WTC11 (cell line): ENCODE measurements at regions not wholly inside any gene's neighbourhood (a gene's known extent, or its start where the extent isn't known, plus 50 kb on each side); places are given as distances from the start of the nearest gene placed in this dataset.
A peak's percentile ranks its signal among the peaks of the same experiment; 100 is the strongest.

Source experiments
- ATAC-seq: fragments of 200-7000 bp; cut with Tn5 transposase; 2 replicates; pipeline ENCODE4 v1.10.0; 2021; ENCODE audit warnings: mild to moderate bottlenecking, moderate library complexity
- CTCF ChIA-PET: fragments of 300-600 bp; sonication (Branson Sonifier 250); formaldehyde crosslinking; loops from one replicate; lab custom pipeline; 2021; ENCODE audit warnings: antibody characterized with exemption; lab: Charles Lee
- POLR2A ChIA-PET: fragments of 350-600 bp; sonication (Branson Sonifier 250); formaldehyde crosslinking; loops from one replicate; lab custom pipeline; 2021; ENCODE audit warnings: antibody characterized with exemption; lab: Charles Lee
- DNase-seq: peaks from one replicate; pipeline ENCODE4 v3.0.0; 2021; ENCODE audit warnings: low spot score
- H3K27ac Mint-ChIP-seq: 2 replicates; pipeline ENCODE4 v1.8.0; 2021; ENCODE audit warnings: mixed read lengths
- H3K27me3 Mint-ChIP-seq: 2 replicates; pipeline ENCODE4 v1.8.0; 2021; ENCODE audit warnings: low read depth, mild to moderate bottlenecking, moderate library complexity, mixed read lengths
- H3K36me3 Mint-ChIP-seq: 2 replicates; pipeline ENCODE4 v1.8.0; 2021; ENCODE audit warnings: mixed read lengths
- H3K4me1 Mint-ChIP-seq: 2 replicates; pipeline ENCODE4 v1.8.0; 2022; ENCODE audit warnings: mixed read lengths
- H3K4me3 Mint-ChIP-seq: 2 replicates; pipeline ENCODE4 v1.8.0; 2021; ENCODE audit warnings: mild to moderate bottlenecking, moderate library complexity, mixed read lengths
- H3K9me3 Mint-ChIP-seq: 2 replicates; pipeline ENCODE4 v1.8.0; 2021; ENCODE audit warnings: mixed read lengths
- AR ChIP-seq: fragments of 250-450 bp; sonication (Bioruptor Pico); IDR thresholded peaks from 2 replicates; pipeline ENCODE4 v1.9.0; 2021; ENCODE audit warnings: mild to moderate bottlenecking
- ATF1 ChIP-seq: sonication (generic); formaldehyde crosslinking; IDR thresholded peaks from 2 replicates; pipeline ENCODE4 v1.8.1; 2023; ENCODE audit warnings: mild to moderate bottlenecking, moderate library complexity, missing genetic modification reagents
- CDX4 ChIP-seq: fragments of 250-450 bp; sonication (Bioruptor Pico); IDR thresholded peaks from 2 replicates; pipeline ENCODE4 v1.9.0; 2021; ENCODE audit warnings: moderate library complexity, mild to moderate bottlenecking, inconsistent platforms, borderline replicate concordance
- E2F1 ChIP-seq: sonication (generic); formaldehyde crosslinking; IDR thresholded peaks from 2 replicates; pipeline ENCODE4 v1.8.0; 2022; ENCODE audit warnings: mild to moderate bottlenecking, missing genetic modification reagents
- E2F4 ChIP-seq: sonication (generic); formaldehyde crosslinking; IDR thresholded peaks from 2 replicates; pipeline ENCODE4 v1.8.1; 2022; ENCODE audit warnings: low read depth, mild to moderate bottlenecking, moderate library complexity, missing genetic modification reagents, borderline replicate concordance
- E2F5 ChIP-seq: sonication (generic); formaldehyde crosslinking; IDR thresholded peaks from 2 replicates; pipeline ENCODE4 v1.8.1; 2022; ENCODE audit warnings: mild to moderate bottlenecking, moderate library complexity, missing genetic modification reagents
- ELF4 ChIP-seq: sonication (generic); formaldehyde crosslinking; IDR thresholded peaks from 2 replicates; pipeline ENCODE4 v1.8.1; 2022; ENCODE audit warnings: low read depth, mild to moderate bottlenecking, moderate library complexity, missing genetic modification reagents
- GABPB1 ChIP-seq: sonication (generic); formaldehyde crosslinking; IDR thresholded peaks from 2 replicates; pipeline ENCODE4 v1.8.1; 2023; ENCODE audit warnings: mild to moderate bottlenecking, missing genetic modification reagents
- JAZF1 ChIP-seq: fragments of 250-450 bp; sonication (Bioruptor Pico); IDR thresholded peaks from 2 replicates; pipeline ENCODE4 v1.9.0; 2021; ENCODE audit warnings: moderate library complexity, mild to moderate bottlenecking, inconsistent platforms
- NR1H2 ChIP-seq: sonication (generic); formaldehyde crosslinking; IDR thresholded peaks from 2 replicates; pipeline ENCODE4 v1.9.0; 2021; ENCODE audit warnings: mild to moderate bottlenecking, moderate library complexity, missing genetic modification reagents
- SMAD4 ChIP-seq: sonication (generic); formaldehyde crosslinking; IDR thresholded peaks from 2 replicates; pipeline ENCODE4 v1.8.0; 2022; ENCODE audit warnings: mild to moderate bottlenecking, missing genetic modification reagents
- ZNF317 ChIP-seq: sonication (generic); formaldehyde crosslinking; IDR thresholded peaks from 2 replicates; pipeline ENCODE4 v1.8.1; 2023; ENCODE audit warnings: low read depth, mild to moderate bottlenecking, moderate library complexity, missing genetic modification reagents, borderline replicate concordance
- ZNF532 ChIP-seq: fragments of 250-450 bp; sonication (Bioruptor Pico); IDR thresholded peaks from 2 replicates; pipeline ENCODE4 v1.9.0; 2021; ENCODE audit warnings: mild to moderate bottlenecking, borderline replicate concordance
- TF ChIP-seq, protein P1 (sequence below): fragments of 250-450 bp; sonication (Bioruptor Pico); IDR thresholded peaks from 2 replicates; pipeline ENCODE4 v2.1.2; 2022; ENCODE audit warnings: mild to moderate bottlenecking, moderate library complexity

DNA sequence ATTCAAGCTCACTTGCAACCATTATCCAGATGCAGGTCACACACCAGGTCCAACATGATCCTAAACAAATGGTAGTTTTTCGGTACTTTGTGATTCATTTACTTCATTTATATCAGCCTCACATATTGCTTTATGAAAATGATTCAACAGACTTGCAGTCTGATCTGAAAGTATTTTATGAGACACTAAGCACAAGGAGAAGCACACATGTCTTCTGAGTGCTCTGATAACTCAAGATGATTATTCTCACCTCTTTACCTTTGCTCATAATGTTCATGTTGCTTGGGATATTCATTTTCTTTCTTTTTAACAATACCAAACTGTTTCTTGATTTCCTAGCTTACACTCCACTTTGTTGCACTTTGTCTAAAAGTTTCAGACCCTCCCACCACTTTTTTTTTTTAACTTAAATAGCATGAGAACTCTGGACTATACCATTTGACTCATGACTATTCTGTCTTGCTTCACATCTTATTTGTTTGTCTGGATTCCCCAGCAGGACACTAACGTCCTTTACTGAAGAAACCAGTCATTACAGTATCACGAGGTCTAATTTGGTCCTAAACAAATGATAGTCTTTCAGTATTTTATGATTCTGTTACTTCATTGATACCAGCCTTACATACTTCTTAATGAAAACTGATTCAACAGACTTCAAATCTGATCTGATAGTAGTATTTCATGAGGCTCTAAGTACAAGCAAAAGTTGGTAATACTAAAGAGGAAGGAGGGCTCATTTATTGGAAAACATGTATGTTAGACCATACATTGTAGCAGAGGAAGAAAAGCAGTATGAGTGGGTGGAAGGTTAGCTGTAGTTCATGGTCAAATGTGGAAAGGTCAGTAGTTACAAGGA, 171.8 kb upstream of the AHR start:
- DNase-seq = no peak
- ChIA-PET POLR2A (interaction anchor here (1.2 kb wide), 1 partner anchor 14 kb away, joined by 3 read pairs; no protein-coding TSS in a partner anchor), CTCF (interaction anchor here (0.5 kb wide), 1 partner anchor 547 kb away, joined by 4 read pairs; no protein-coding TSS in a partner anchor)
- TF ChIP-seq CDX4 (CRISPR knock-in tag) (no peak), E2F4 (CRISPR knock-in tag) (no peak), E2F1 (CRISPR knock-in tag) (no peak), JAZF1 (CRISPR knock-in tag) (no peak)
- TF ChIP-seq, protein P1, sequence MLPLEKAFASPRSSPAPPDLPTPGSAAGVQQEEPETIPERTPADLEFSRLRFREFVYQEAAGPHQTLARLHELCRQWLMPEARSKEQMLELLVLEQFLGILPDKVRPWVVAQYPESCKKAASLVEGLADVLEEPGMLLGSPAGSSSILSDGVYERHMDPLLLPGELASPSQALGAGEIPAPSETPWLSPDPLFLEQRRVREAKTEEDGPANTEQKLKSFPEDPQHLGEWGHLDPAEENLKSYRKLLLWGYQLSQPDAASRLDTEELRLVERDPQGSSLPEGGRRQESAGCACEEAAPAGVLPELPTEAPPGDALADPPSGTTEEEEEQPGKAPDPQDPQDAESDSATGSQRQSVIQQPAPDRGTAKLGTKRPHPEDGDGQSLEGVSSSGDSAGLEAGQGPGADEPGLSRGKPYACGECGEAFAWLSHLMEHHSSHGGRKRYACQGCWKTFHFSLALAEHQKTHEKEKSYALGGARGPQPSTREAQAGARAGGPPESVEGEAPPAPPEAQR = no peak
- Mint-ChIP-seq H3K4me3 (no peak overlapping the region), H3K36me3 (no peaks in the 10 kb centered on the region), H3K9me3 (no peaks in the 10 kb centered on the region), H3K27ac (no peak overlapping the region), H3K4me1 (peaks cover 15% of the 10 kb centered on the region), H3K27me3 (no peaks in the 10 kb centered on the region)
- ATAC-seq = no peak

DNA sequence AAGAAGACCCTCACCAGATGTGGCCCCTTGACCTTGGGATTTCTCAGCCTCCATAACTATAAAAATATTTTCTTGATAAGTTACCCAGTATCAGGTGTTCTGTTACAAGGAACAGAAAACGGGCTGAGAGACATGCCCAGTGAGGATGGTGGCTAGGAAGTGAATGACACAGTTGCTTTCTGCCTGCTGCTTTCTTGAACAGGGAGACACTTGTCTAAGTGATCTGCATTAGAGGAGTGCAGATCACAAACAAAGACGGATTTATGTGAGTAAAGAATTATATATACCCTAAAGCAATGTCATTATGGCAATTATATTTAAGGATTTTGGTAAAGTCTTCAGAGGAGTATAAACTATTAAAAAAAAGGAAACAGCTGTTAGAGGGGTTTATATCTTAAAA, 169.2 kb upstream of the AHR start:
- no peak for TF ChIP-seq JAZF1 (CRISPR knock-in tag)
- TF ChIP-seq SMAD4 = no peak
- TF ChIP-seq E2F5 (CRISPR knock-in tag) = no peak
- no peak for TF ChIP-seq ELF4
- no peak for TF ChIP-seq ATF1
- Mint-ChIP-seq H3K27ac (no peak overlapping the region), H3K27me3 (no peaks in the 10 kb centered on the region), H3K4me1 (peaks cover 6% of the 10 kb centered on the region; the same call in 1 of the 2 replicates), H3K36me3 (no peaks in the 10 kb centered on the region), H3K9me3 (no peaks in the 10 kb centered on the region), H3K4me3 (no peak overlapping the region)
- ChIA-PET CTCF (no interaction called here), POLR2A (no interaction called here)
- ATAC-seq (no peak), DNase-seq (no peak)

DNA sequence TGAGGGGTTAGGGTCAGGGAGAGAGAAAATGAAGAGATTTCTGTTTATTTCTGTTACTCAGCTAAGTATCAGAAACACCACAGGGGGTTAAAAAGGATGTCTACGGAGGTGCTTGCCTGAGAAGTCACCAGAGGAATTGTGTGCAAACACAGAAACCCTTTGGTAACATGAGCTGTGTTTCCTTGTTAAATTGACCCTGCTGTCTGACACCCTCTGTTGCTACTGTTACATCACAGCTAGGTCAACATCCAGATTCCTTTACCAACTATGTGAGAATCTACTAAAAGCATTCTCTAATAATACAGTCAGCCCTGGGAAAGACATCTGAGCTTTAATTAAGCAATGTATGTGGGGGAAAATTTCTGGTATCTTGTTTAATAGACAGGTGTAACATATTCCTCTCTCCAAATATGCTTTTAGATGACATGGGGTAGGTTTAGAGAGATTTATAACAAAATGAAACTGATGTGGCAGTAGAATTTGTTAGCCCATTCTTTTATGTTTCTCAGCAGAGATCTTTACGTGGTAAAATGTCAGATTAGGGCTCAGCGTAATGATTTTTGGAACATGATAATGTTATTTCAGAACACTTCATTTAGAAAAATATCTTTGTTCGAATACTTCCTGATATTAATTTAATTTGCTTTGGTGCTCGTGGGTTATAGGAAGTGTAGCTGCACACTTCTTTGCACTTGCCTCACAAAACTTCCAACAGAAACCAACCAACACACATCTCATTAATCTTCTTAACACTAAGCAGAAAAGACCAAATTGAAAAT, 168.0 kb upstream of the AHR start:
- ChIA-PET POLR2A (no interaction called here), CTCF (no interaction called here)
- no peak overlapping the region; the same call in 1 of the 2 replicates for H3K27ac Mint-ChIP-seq

GRCh38 chr7:17131060-17131345, 167.4 kb upstream of the AHR start:
- Mint-ChIP-seq H3K27ac (no peak overlapping the region), H3K4me3 (no peak overlapping the region), H3K36me3 (no peaks in the 10 kb centered on the region), H3K9me3 (no peaks in the 10 kb centered on the region), H3K27me3 (no peaks in the 10 kb centered on the region), H3K4me1 (peaks cover 6% of the 10 kb centered on the region; the same call in 1 of the 2 replicates)
- no peak for DNase-seq
- CTCF ChIA-PET = no interaction called here
- no peak for ATAC-seq
- no peak for TF ChIP-seq AR (CRISPR knock-in tag)
- TF ChIP-seq NR1H2 (CRISPR knock-in tag) = no peak
- TF ChIP-seq ZNF532 = no peak
- POLR2A ChIA-PET = no interaction called here

More for the DNA sequence above, 168.0 kb upstream of the AHR start:
- ATAC-seq = peak; percentile 47; the same call in 1 of the 2 replicates
- Mint-ChIP-seq H3K9me3 (no peaks in the 10 kb centered on the region), H3K4me1 (peaks cover 6% of the 10 kb centered on the region; the same call in 1 of the 2 replicates), H3K27me3 (no peaks in the 10 kb centered on the region), H3K4me3 (no peak overlapping the region), H3K36me3 (no peaks in the 10 kb centered on the region)
- DNase-seq = no peak
- TF ChIP-seq GABPB1 (CRISPR knock-in tag) (peak; percentile 94), ZNF317 (CRISPR knock-in tag) (no peak)
